ENCODE measurements at regions not wholly inside any gene's neighbourhood (a gene's known extent, or its start where the extent isn't known, plus 50 kb on each side); places are given as distances from the start of the nearest gene placed in this dataset.

DNA sequence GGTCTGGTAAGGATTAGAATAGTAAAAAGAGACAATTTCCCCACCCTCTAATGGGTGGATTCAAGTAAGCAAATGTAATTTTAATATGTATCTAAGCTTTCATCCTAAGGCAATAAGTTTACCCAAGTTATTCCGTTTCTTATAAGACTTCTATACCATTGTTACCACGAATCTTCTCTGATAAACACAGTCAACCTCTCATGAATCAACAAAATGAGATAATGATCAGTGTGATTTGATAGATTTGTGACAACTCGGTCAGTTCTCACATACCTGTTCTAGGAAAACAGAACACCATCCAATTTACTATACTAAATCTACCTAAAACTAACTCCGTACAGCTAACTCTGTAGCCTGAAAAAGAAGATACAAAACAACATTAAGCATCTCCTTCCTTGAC lies 342.1 kb downstream of the TBL1XR1 start (continued):
- TF ChIP-seq, protein P1, sequence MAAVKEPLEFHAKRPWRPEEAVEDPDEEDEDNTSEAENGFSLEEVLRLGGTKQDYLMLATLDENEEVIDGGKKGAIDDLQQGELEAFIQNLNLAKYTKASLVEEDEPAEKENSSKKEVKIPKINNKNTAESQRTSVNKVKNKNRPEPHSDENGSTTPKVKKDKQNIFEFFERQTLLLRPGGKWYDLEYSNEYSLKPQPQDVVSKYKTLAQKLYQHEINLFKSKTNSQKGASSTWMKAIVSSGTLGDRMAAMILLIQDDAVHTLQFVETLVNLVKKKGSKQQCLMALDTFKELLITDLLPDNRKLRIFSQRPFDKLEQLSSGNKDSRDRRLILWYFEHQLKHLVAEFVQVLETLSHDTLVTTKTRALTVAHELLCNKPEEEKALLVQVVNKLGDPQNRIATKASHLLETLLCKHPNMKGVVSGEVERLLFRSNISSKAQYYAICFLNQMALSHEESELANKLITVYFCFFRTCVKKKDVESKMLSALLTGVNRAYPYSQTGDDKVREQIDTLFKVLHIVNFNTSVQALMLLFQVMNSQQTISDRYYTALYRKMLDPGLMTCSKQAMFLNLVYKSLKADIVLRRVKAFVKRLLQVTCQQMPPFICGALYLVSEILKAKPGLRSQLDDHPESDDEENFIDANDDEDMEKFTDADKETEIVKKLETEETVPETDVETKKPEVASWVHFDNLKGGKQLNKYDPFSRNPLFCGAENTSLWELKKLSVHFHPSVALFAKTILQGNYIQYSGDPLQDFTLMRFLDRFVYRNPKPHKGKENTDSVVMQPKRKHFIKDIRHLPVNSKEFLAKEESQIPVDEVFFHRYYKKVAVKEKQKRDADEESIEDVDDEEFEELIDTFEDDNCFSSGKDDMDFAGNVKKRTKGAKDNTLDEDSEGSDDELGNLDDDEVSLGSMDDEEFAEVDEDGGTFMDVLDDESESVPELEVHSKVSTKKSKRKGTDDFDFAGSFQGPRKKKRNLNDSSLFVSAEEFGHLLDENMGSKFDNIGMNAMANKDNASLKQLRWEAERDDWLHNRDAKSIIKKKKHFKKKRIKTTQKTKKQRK (IDR thresholded peaks at IDR 0.05; ENCODE audit: low read length), result no peak
- TF ChIP-seq SP1 (IDR thresholded peaks at IDR 0.05) (no peak), SP1 (CRISPR knock-in tag; IDR thresholded peaks at IDR 0.05) (no peak), ZFX (CRISPR knock-in tag; IDR thresholded peaks at IDR 0.05; ENCODE audit: low read depth) (no peak), ZNF749 (CRISPR knock-in tag; IDR thresholded peaks at IDR 0.05; ENCODE audit: borderline replicate concordance) (no peak), ADNP (CRISPR knock-in tag; IDR thresholded peaks at IDR 0.05) (no peak), HOXA7 (CRISPR knock-in tag; IDR thresholded peaks at IDR 0.05) (no peak)
- TF ChIP-seq, protein P2, sequence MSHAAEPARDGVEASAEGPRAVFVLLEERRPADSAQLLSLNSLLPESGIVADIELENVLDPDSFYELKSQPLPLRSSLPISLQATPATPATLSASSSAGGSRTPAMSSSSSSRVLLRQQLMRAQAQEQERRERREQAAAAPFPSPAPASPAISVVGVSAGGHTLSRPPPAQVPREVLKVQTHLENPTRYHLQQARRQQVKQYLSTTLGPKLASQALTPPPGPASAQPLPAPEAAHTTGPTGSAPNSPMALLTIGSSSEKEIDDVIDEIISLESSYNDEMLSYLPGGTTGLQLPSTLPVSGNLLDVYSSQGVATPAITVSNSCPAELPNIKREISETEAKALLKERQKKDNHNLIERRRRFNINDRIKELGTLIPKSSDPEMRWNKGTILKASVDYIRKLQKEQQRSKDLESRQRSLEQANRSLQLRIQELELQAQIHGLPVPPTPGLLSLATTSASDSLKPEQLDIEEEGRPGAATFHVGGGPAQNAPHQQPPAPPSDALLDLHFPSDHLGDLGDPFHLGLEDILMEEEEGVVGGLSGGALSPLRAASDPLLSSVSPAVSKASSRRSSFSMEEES (CRISPR knock-in tag; IDR thresholded peaks at IDR 0.05), result no peak

DNA sequence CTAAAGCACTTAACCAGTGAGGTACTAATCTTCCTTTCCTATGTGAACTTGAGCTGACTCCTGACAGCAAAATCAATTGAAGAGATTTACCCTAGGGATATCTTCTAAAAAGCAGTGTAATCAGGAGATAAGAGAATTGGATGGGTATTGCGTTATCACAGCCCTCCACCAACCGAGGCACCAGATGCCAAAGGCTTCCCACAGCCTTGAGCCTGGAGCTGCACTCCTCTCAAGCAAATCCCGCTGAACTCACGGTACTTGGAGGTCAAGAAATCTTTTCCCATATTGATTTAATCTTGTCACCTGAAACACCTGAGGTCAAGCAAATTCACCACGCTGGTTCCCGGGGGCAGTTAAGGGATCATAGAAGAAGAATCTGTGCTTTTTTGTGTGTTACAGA lies 346.8 kb downstream of the TBL1XR1 start:
- ChIA-PET CTCF (ENCODE audit: low intra/inter-chr PET ratio, low total read pairs) (no interaction called here), POLR2A (no interaction called here)
- H4K20me1 ChIP-seq (ENCODE audit: insufficient read depth, low read length), result no peaks in the 10 kb centered on the region
- H2AFZ ChIP-seq (ENCODE audit: low read length), result no peak overlapping the region
- H3K27ac ChIP-seq (ENCODE audit: extremely low read length, insufficient read depth, low read length), result no peak overlapping the region
- no peak for FAIRE-seq
- DNase-seq (ENCODE audit: low spot score), result no peak
- WGBS (ENCODE audit: low lambda C conversion rate), result 0% methylated on average over 4 of the region's 6 CpGs
- H3K4me1 ChIP-seq (ENCODE audit: insufficient read depth, low read length), result no peaks in the 10 kb centered on the region
- no peak for ATAC-seq
- H3K9ac ChIP-seq (ENCODE audit: insufficient read depth, low read depth, low read length), result no peak overlapping the region
- in situ Hi-C loops (cut with HindIII; ENCODE audit: extremely low pct_ligation_motif_present, low pct_unique_long_range_greater_than_20kb) (no loop called here), intact Hi-C loops (cut with micrococcal nuclease; ENCODE audit: unreplicated experiment) (no loop called here)
- H3K36me3 ChIP-seq (replicated peaks in 1 of 2; ENCODE audit: control insufficient read depth in 1 of 2, insufficient read depth in 2 of 2, low read length in 2 of 2), result no peaks in the 10 kb centered on the region
- no peaks in the 10 kb centered on the region for H3K9me3 ChIP-seq (ENCODE audit: low read length)
- H3K27me3 ChIP-seq (ENCODE audit: control insufficient read depth in 1 of 2, insufficient read depth in 2 of 2, low read length in 2 of 2), result no peaks in the 10 kb centered on the region
- no peak overlapping the region for H3K4me2 ChIP-seq (ENCODE audit: low read depth, low read length)
- no peak overlapping the region for H3K4me3 ChIP-seq (replicated peaks in 1 of 3; ENCODE audit: insufficient read depth in 1 of 3, low read depth in 2 of 3, low read length in 3 of 3)
- H3K79me2 ChIP-seq (ENCODE audit: insufficient read depth, low read length), result no peaks in the 10 kb centered on the region
- BruUV-seq (replicated peaks), result no TSS peak
- TF ChIP-seq, protein P3, sequence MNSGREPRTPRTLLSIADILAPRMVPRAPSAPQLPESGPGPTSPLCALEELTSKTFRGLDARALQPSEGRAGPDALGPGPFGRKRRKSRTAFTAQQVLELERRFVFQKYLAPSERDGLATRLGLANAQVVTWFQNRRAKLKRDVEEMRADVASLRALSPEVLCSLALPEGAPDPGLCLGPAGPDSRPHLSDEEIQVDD (CRISPR knock-in tag; IDR thresholded peaks at IDR 0.05; ENCODE audit: borderline replicate concordance), result no peak
- TF ChIP-seq RFXAP (CRISPR knock-in tag; IDR thresholded peaks at IDR 0.05; ENCODE audit: borderline replicate concordance), result no peak
- no peak for TF ChIP-seq TRIM22 (IDR thresholded peaks at IDR 0.05)
- no peak for TF ChIP-seq GATAD2A (CRISPR knock-in tag; IDR thresholded peaks at IDR 0.05)
- TF ChIP-seq STAG1 (CRISPR knock-in tag; IDR thresholded peaks at IDR 0.05), result no peak
- TF ChIP-seq ZNF720 (CRISPR knock-in tag; IDR thresholded peaks at IDR 0.05), result no peak
- TF ChIP-seq ARNT (IDR thresholded peaks at IDR 0.05), result no peak
- TF ChIP-seq, protein P4, sequence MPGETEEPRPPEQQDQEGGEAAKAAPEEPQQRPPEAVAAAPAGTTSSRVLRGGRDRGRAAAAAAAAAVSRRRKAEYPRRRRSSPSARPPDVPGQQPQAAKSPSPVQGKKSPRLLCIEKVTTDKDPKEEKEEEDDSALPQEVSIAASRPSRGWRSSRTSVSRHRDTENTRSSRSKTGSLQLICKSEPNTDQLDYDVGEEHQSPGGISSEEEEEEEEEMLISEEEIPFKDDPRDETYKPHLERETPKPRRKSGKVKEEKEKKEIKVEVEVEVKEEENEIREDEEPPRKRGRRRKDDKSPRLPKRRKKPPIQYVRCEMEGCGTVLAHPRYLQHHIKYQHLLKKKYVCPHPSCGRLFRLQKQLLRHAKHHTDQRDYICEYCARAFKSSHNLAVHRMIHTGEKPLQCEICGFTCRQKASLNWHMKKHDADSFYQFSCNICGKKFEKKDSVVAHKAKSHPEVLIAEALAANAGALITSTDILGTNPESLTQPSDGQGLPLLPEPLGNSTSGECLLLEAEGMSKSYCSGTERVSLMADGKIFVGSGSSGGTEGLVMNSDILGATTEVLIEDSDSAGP (CRISPR knock-in tag; IDR thresholded peaks at IDR 0.05; ENCODE audit: borderline replicate concordance), result no peak
- no peak for TF ChIP-seq MTF1 (CRISPR knock-in tag; IDR thresholded peaks at IDR 0.05)
- TF ChIP-seq ZNF713 (CRISPR knock-in tag; IDR thresholded peaks at IDR 0.05), result no peak
- no peak for TF ChIP-seq ADNP (CRISPR knock-in tag; IDR thresholded peaks at IDR 0.05)
- TF ChIP-seq NFYB (CRISPR knock-in tag; IDR thresholded peaks at IDR 0.05), result no peak
